GM10266 (cell line): ENCODE measurements at regions not wholly inside any gene's neighbourhood (a gene's known extent, or its start where the extent isn't known, plus 50 kb on each side); places are given as distances from the start of the nearest gene placed in this dataset.

ENCODE experiments used
- DNase-seq: peaks from one replicate; pipeline ENCODE4 v3.0.0; 2012; ENCODE audit errors: extremely low spot score
- TF ChIP-seq, protein P1 (sequence below): IDR thresholded peaks from 2 replicates; pipeline ENCODE4 v1.5.1; 2012; ENCODE audit warnings: mild to moderate bottlenecking, low read depth; ENCODE audit not compliant: control insufficient read depth, insufficient read depth; ENCODE audit errors: missing control alignments

GRCh38 chr4:128363966-128364365, 76.4 kb upstream of the PGRMC2 start:
- TF ChIP-seq, protein P1, sequence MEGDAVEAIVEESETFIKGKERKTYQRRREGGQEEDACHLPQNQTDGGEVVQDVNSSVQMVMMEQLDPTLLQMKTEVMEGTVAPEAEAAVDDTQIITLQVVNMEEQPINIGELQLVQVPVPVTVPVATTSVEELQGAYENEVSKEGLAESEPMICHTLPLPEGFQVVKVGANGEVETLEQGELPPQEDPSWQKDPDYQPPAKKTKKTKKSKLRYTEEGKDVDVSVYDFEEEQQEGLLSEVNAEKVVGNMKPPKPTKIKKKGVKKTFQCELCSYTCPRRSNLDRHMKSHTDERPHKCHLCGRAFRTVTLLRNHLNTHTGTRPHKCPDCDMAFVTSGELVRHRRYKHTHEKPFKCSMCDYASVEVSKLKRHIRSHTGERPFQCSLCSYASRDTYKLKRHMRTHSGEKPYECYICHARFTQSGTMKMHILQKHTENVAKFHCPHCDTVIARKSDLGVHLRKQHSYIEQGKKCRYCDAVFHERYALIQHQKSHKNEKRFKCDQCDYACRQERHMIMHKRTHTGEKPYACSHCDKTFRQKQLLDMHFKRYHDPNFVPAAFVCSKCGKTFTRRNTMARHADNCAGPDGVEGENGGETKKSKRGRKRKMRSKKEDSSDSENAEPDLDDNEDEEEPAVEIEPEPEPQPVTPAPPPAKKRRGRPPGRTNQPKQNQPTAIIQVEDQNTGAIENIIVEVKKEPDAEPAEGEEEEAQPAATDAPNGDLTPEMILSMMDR: no peak
- DNase-seq: no peak

DNA sequence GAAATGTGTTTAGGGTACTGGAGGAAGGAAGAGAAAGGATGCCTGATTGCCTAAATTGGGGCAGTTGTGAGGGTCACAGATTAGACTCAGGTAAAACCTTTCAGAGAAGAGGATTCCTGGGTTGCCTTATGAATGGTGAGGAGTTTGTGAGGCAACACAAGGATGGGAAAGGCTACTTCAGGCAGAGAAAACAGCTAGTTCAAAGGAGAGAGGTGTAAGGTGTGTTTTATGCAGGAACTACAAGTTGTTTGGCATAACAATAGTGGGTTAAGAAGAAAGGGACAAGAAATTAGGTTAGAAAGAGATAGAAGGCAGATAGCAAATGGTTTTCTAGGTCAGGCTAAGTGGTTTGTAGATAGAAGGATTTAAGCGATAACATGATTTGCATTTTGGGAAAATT, 75.1 kb upstream of the PGRMC2 start:
- TF ChIP-seq, protein P1: no peak
- no peak for DNase-seq

GRCh38 chr4:128359422-128359821, 71.8 kb upstream of the PGRMC2 start:
- TF ChIP-seq, protein P1: no peak
- DNase-seq: peak; percentile 6

GRCh38 chr4:128358913-128359279, 71.3 kb upstream of the PGRMC2 start:
- TF ChIP-seq, protein P1: no peak
- DNase-seq: no peak

- DNase-seq: no peak
- TF ChIP-seq, protein P1: no peak
These were observed 70.8 kb upstream of the PGRMC2 start for GRCh38 chr4:128358231-128358912.

- TF ChIP-seq, protein P1: no peak
- DNase-seq: no peak
These were observed 69.7 kb upstream of the PGRMC2 start for GRCh38 chr4:128357286-128357685.

DNA sequence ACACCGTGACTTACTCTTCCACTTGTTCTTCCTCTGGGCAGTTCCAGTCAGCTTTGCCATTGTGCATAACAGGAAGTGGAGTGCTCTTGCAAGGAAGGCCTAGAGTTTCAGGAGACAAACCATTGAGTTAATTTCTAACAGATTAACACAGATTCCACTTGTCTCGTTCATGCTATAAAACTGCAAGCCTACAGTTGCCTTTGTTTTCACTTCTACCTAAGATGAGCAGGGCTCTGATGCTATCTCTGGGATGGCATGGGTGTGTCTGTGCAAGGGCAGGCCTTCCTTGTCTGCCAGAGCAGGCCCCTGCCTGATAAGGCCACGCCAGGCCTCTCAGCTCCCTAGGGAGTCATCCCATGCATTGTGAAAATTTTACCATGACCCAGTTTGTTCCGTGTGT, 67.7 kb upstream of the PGRMC2 start:
- no peak for DNase-seq

More for the DNA sequence above, 67.7 kb upstream of the PGRMC2 start:
- TF ChIP-seq, protein P1: no peak
